ENCODE measurements at regions not wholly inside any gene's neighbourhood (a gene's known extent, or its start where the extent isn't known, plus 50 kb on each side); places are given as distances from the start of the nearest gene placed in this dataset.

DNA sequence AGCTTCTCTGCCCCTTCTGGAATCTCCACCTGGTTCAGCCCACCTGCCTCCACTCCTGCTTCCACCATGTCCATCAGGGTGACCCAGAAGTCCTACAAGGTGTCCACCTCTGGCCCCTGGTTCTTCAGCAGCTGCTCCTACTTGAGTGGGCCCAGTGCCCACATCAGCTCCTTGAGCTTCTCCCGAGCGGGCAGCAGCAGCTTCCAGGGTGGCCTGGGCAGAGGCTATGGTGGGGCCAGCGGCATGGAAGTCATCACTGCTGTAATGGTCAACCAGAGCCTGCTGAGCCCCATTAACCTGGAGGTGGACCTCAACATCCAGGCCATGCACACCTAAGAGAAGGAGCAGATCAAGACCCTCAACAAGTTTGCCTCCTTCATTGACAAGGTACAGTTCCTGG is 74.4 kb upstream of the ZXDA start:
- Histone ChIP-seq H2BK12ac (ENCODE audit: low read length in 2 of 2) (no peak overlapping the region), H3K9ac (ENCODE audit: low read length) (no peak overlapping the region), H3K27ac (ENCODE audit: low read length, poor library complexity, severe bottlenecking) (no peak overlapping the region), H3K4me3 (ENCODE audit: insufficient read depth in 1 of 2, low read depth in 1 of 2, low read length in 2 of 2) (no peak overlapping the region), H3K18ac (ENCODE audit: low read depth in 1 of 2, low read length in 2 of 2) (no peak overlapping the region), H3K14ac (ENCODE audit: low read length in 2 of 2) (no peak overlapping the region), H3K79me1 (replicated peaks; ENCODE audit: low read length, poor library complexity, severe bottlenecking) (no peaks in the 10 kb centered on the region), H2AK5ac (ENCODE audit: low read length, severe bottlenecking) (no peak overlapping the region), H4K8ac (ENCODE audit: low read length) (no peak overlapping the region), H3K4me1 (ENCODE audit: control insufficient read depth, insufficient read depth, low read depth, low read length) (no peaks in the 10 kb centered on the region), H3K36me3 (ENCODE audit: control insufficient read depth in 1 of 2, insufficient read depth in 2 of 2, low read depth in 1 of 2, low read length in 2 of 2) (no peaks in the 10 kb centered on the region), H4K91ac (ENCODE audit: low read length) (no peak overlapping the region), H2BK120ac (ENCODE audit: low read depth, low read length) (no peak overlapping the region), H2AFZ (ENCODE audit: low read depth, low read length) (no peak overlapping the region), H3K4ac (ENCODE audit: low read depth in 1 of 2, low read length in 2 of 2) (no peak overlapping the region), H3K23ac (ENCODE audit: low read length in 2 of 2) (no peak overlapping the region), H3K4me2 (ENCODE audit: low read length, poor library complexity, severe bottlenecking) (no peak overlapping the region), H2BK5ac (ENCODE audit: low read depth, low read length, poor library complexity, severe bottlenecking) (no peak overlapping the region), H3K27me3 (ENCODE audit: control insufficient read depth in 1 of 2, insufficient read depth in 1 of 2, low read length in 2 of 2) (no peaks in the 10 kb centered on the region), H3K9me3 (ENCODE audit: control insufficient read depth, low read length) (peaks cover 40% of the 10 kb centered on the region), H2BK15ac (ENCODE audit: low read depth, poor library complexity, severe bottlenecking) (no peak overlapping the region)
- 61% methylated on average over 3 of the region's 3 CpGs for WGBS
- no peak for DNase-seq

DNA sequence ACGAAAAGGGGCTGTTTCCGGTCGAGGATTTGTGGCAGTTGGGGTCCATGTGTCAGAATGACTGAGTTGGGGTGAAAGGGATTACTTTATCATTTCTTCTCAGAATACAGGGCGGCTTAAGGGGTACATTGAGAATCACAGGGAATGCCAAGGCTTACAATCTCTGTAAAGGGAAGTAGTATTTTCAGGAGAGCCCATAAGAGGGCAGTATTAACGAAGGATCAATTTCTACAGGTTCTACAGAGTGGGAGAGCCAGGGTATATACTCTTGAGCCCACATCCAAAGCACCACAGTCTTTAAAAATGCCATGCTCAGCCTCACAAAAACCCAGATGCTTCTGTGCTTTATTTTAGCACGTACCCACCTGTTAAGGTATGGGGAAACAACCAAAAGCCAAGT is 67.7 kb upstream of the ZXDA start:
- no peaks in the 10 kb centered on the region for H3K79me1 ChIP-seq (replicated peaks; ENCODE audit: low read length, poor library complexity, severe bottlenecking)
- no peak overlapping the region for H3K27ac ChIP-seq (ENCODE audit: low read length, poor library complexity, severe bottlenecking)
- no peak overlapping the region for H3K23ac ChIP-seq (ENCODE audit: low read length in 2 of 2)
- no peak overlapping the region for H2BK5ac ChIP-seq (ENCODE audit: low read depth, low read length, poor library complexity, severe bottlenecking)
- no peak overlapping the region for H2BK15ac ChIP-seq (ENCODE audit: low read depth, poor library complexity, severe bottlenecking)
- whole genome bisulfite sequencing = 62% methylated on average over 3 of the region's 6 CpGs
- no peak overlapping the region for H2AK5ac ChIP-seq (ENCODE audit: low read length, severe bottlenecking)
- H3K9me3 ChIP-seq (ENCODE audit: control insufficient read depth, low read length) = peaks cover under 1% of the 10 kb centered on the region
- no peak overlapping the region for H3K4me3 ChIP-seq (ENCODE audit: insufficient read depth in 1 of 2, low read depth in 1 of 2, low read length in 2 of 2)
- H2BK12ac ChIP-seq (ENCODE audit: low read length in 2 of 2) = no peak overlapping the region
- DNase-seq = no peak
- H3K27me3 ChIP-seq (ENCODE audit: control insufficient read depth in 1 of 2, insufficient read depth in 1 of 2, low read length in 2 of 2) = no peaks in the 10 kb centered on the region
- H3K18ac ChIP-seq (ENCODE audit: low read depth in 1 of 2, low read length in 2 of 2) = no peak overlapping the region
- H2BK120ac ChIP-seq (ENCODE audit: low read depth, low read length) = no peak overlapping the region
- no peak overlapping the region for H4K91ac ChIP-seq (ENCODE audit: low read length)
- no peak overlapping the region for H4K8ac ChIP-seq (ENCODE audit: low read length)
- H2AFZ ChIP-seq (ENCODE audit: low read depth, low read length) = no peak overlapping the region
- H3K9ac ChIP-seq (ENCODE audit: low read length) = no peak overlapping the region
- H3K14ac ChIP-seq (ENCODE audit: low read length in 2 of 2) = no peak overlapping the region
- H3K4me2 ChIP-seq (ENCODE audit: low read length, poor library complexity, severe bottlenecking) = no peak overlapping the region
- no peaks in the 10 kb centered on the region for H3K4me1 ChIP-seq (ENCODE audit: control insufficient read depth, insufficient read depth, low read depth, low read length)
- H3K36me3 ChIP-seq (ENCODE audit: control insufficient read depth in 1 of 2, insufficient read depth in 2 of 2, low read depth in 1 of 2, low read length in 2 of 2) = no peaks in the 10 kb centered on the region
- no peak overlapping the region for H3K4ac ChIP-seq (ENCODE audit: low read depth in 1 of 2, low read length in 2 of 2)

DNA sequence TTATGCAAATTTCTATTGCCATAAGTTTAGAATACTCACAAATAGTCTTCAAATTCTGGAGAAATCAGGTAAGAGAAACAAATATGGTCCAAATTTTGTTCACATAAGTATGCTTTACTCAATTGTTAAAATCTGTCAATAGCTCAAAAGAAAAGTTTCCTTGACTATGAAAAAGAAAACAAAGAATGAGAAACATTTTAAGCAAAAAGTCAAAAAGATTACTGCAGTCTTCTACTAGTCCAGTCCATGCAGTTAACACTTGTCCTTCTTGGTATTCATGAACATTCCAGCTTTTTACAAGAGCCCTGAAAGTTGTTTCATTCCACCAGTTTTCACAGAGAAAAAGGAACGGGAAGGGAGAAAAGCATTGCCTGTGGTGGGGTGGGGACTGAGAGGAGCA is 54.7 kb upstream of the ZXDA start:
- Histone ChIP-seq H3K27ac (ENCODE audit: low read length, poor library complexity, severe bottlenecking) (no peak overlapping the region), H2BK5ac (ENCODE audit: low read depth, low read length, poor library complexity, severe bottlenecking) (no peak overlapping the region), H3K4me3 (ENCODE audit: insufficient read depth in 1 of 2, low read depth in 1 of 2, low read length in 2 of 2) (no peak overlapping the region), H2AFZ (ENCODE audit: low read depth, low read length) (no peak overlapping the region), H3K23ac (ENCODE audit: low read length in 2 of 2) (no peak overlapping the region), H3K18ac (ENCODE audit: low read depth in 1 of 2, low read length in 2 of 2) (no peak overlapping the region), H3K4me1 (ENCODE audit: control insufficient read depth, insufficient read depth, low read depth, low read length) (no peaks in the 10 kb centered on the region), H3K9ac (ENCODE audit: low read length) (no peak overlapping the region), H3K9me3 (ENCODE audit: control insufficient read depth, low read length) (peaks cover 61% of the 10 kb centered on the region), H3K4ac (ENCODE audit: low read depth in 1 of 2, low read length in 2 of 2) (no peak overlapping the region), H3K14ac (ENCODE audit: low read length in 2 of 2) (no peak overlapping the region), H4K8ac (ENCODE audit: low read length) (no peak overlapping the region), H2BK12ac (ENCODE audit: low read length in 2 of 2) (no peak overlapping the region), H3K36me3 (ENCODE audit: control insufficient read depth in 1 of 2, insufficient read depth in 2 of 2, low read depth in 1 of 2, low read length in 2 of 2) (no peaks in the 10 kb centered on the region), H4K91ac (ENCODE audit: low read length) (no peak overlapping the region), H2AK5ac (ENCODE audit: low read length, severe bottlenecking) (no peak overlapping the region), H2BK120ac (ENCODE audit: low read depth, low read length) (no peak overlapping the region), H3K4me2 (ENCODE audit: low read length, poor library complexity, severe bottlenecking) (no peak overlapping the region), H3K27me3 (ENCODE audit: control insufficient read depth in 1 of 2, insufficient read depth in 1 of 2, low read length in 2 of 2) (no peaks in the 10 kb centered on the region), H3K79me1 (replicated peaks; ENCODE audit: low read length, poor library complexity, severe bottlenecking) (no peaks in the 10 kb centered on the region), H2BK15ac (ENCODE audit: low read depth, poor library complexity, severe bottlenecking) (no peak overlapping the region)
- no peak for DNase-seq
- no CpG with 5 or more reads among the region's 1 CpG for WGBS
